ENCODE measurements at regions not wholly inside any gene's neighbourhood (a gene's known extent, or its start where the extent isn't known, plus 50 kb on each side); places are given as distances from the start of the nearest gene placed in this dataset.
A peak's percentile ranks its signal among the peaks of the same experiment; 100 is the strongest.

DNA sequence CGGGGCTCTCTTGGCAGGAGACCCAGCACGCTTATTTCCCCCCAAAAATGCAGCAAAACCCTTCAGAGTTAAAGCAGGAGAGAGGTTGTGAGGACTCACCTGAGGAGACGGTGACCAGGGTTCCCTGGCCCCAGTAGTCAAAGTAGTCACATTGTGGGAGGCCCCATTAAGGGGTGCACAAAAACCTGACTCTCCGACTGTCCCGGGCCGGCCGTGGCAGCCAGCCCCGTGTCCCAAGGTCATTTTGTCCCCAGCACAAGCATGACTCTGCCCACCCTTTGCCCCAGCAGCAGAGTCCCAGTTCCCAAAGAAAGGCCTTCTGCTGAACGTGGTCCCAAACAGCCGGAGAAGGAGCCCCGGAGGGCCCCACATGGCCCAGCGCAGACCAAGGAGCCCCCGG, 337.7 kb downstream of the TMEM121 start:
- H3K4me1 Mint-ChIP-seq (ENCODE audit: low read depth): peaks cover 43% of the 10 kb centered on the region
- no peaks in the 10 kb centered on the region for H3K36me3 Mint-ChIP-seq (ENCODE audit: low read depth)
- TF ChIP-seq, protein P1, sequence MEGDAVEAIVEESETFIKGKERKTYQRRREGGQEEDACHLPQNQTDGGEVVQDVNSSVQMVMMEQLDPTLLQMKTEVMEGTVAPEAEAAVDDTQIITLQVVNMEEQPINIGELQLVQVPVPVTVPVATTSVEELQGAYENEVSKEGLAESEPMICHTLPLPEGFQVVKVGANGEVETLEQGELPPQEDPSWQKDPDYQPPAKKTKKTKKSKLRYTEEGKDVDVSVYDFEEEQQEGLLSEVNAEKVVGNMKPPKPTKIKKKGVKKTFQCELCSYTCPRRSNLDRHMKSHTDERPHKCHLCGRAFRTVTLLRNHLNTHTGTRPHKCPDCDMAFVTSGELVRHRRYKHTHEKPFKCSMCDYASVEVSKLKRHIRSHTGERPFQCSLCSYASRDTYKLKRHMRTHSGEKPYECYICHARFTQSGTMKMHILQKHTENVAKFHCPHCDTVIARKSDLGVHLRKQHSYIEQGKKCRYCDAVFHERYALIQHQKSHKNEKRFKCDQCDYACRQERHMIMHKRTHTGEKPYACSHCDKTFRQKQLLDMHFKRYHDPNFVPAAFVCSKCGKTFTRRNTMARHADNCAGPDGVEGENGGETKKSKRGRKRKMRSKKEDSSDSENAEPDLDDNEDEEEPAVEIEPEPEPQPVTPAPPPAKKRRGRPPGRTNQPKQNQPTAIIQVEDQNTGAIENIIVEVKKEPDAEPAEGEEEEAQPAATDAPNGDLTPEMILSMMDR (IDR thresholded peaks at IDR 0.05): no peak
- ChIA-PET CTCF (no interaction called here), POLR2A (no interaction called here)
- ATAC-seq (no peak), DNase-seq (no peak)
- no peaks in the 10 kb centered on the region for H3K27me3 Mint-ChIP-seq
- H3K27ac Mint-ChIP-seq: peak overlapping the region; percentile 69
- H3K4me3 Mint-ChIP-seq: no peak overlapping the region
- intact Hi-C loops (cut with micrococcal nuclease): no loop called here
- no peaks in the 10 kb centered on the region for H3K9me3 Mint-ChIP-seq

DNA sequence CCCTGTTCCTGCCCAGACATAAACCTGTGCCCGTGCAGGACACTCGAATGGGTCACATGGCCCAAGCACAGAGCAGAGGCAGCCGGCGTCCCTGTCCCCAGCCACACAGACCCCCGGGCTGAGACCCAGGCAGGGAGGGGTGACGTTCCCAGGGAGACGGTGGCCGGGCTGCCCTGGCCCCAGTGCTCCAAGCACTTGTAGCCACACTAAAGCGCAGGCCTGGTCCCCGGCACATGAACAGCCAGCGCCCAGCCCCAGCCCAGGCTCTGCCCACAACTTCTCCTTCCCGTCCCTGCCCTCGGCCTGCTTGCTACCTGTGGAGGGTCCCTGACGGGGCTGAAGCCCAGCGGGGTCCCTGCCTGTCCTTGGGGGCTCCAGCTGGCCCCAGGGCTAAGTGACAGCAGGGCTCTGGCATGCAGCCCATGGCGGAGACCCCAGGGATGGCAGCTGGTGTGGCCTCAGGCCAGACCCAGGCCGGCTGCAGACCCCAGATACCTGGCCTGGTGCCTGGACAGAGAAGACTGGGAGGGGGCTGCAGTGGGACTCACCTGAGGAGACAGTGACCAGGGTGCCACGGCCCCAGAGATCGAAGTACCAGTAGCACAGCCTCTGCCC, 338.4 kb downstream of the TMEM121 start:
- POLR2A ChIA-PET: no interaction called here
- no peak for ATAC-seq
- peaks cover 37% of the 10 kb centered on the region for H3K4me1 Mint-ChIP-seq (ENCODE audit: low read depth)
- intact Hi-C loops (cut with micrococcal nuclease): no loop called here
- CTCF ChIA-PET: no interaction called here
- no peaks in the 10 kb centered on the region for H3K9me3 Mint-ChIP-seq
- H3K27ac Mint-ChIP-seq: peak overlapping the region; percentile 46
- no peak overlapping the region for H3K4me3 Mint-ChIP-seq
- TF ChIP-seq, protein P1 (IDR thresholded peaks at IDR 0.05): no peak
- no peak for DNase-seq
- no peaks in the 10 kb centered on the region for H3K27me3 Mint-ChIP-seq
- H3K36me3 Mint-ChIP-seq (ENCODE audit: low read depth): no peaks in the 10 kb centered on the region

DNA sequence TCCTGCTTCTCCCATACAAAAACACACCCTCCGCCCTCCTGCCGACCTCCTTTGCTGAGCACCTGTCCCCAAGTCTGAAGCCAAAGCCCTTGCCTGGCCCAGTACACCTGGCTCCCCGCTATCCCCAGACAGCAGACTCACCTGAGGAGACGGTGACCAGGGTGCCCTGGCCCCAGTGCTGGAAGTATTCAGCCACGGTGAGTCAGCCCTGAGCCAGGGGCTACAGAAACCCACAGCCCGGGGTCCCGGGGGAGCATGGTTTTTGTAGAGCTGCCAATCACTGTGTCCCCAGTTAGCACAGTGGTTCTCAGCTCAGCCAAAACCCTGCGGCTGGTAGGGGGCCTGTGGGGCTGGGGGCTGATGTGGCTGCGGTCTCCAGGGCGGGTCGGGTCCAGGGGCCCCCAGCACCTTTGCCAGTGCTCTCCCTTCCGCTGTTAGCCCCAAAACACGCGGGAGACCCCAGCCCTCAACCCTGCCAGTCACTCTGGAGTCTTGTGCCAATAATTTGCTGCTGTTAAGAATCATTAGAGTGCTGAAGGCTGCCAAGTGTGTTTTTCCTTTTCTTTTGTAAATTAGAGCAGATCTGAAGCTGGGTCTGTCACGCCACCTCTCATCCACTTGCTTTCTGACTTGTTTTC, 339.0 kb downstream of the TMEM121 start:
- Mint-ChIP-seq H3K4me3 (no peak overlapping the region), H3K4me1 (ENCODE audit: low read depth) (peaks cover 32% of the 10 kb centered on the region), H3K9me3 (no peaks in the 10 kb centered on the region), H3K27ac (no peak overlapping the region), H3K27me3 (no peaks in the 10 kb centered on the region), H3K36me3 (ENCODE audit: low read depth) (no peaks in the 10 kb centered on the region)
- CTCF ChIA-PET: no interaction called here
- intact Hi-C loops (cut with micrococcal nuclease): no loop called here
- POLR2A ChIA-PET: no interaction called here
- ATAC-seq: no peak
- TF ChIP-seq, protein P1 (IDR thresholded peaks at IDR 0.05): no peak
- DNase-seq: no peak

DNA sequence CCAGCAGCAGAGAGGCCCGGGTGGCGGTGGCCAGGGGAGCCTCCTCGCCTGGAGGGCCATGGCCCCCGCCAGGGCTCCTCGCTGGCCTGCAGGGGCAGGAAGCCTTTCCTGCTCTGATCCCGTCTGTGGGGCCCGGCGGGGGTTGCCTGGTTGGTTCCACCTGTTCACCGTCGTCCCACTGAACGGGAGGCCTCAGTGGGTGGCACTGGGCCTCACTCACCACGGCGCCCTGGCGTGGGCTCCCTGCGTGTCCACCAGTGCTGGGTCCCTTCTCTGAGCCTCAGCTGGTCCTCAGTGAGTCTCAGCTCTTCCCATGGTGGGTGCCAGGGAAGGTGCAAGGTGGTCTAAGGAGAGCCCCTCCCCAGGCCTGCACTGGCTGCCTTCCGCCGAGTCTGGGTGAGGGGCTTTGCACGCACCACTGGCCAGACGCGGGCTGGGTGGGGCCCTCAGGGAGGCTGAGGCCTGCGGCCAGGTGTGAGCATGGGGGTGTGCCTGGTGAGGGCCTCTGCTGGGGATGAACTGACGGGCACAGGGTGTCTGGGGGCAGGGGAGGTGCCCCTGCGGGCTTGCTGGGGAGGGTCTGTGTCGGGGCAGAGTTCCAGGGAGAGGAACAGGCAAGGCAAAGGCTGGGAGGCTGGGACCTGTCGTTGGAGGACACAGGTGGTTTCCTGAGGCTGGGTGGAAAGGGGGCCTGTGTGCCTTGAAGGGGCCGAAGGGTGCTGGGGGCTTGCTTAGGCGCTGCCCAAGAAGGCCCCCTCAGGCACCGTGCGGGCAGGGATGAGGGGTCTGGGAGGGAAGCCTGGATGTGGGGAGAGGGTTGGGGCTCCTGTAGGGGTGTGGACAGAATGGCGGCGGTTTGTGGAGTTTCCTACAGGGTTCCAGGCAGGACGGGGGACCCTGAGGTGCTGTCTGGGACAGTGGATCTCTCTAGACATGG, 339.8 kb downstream of the TMEM121 start:
- ATAC-seq (no peak), DNase-seq (no peak)
- intact Hi-C loops (cut with micrococcal nuclease): no loop called here
- Mint-ChIP-seq H3K36me3 (ENCODE audit: low read depth) (no peaks in the 10 kb centered on the region), H3K27ac (no peak overlapping the region), H3K4me3 (no peak overlapping the region), H3K27me3 (no peaks in the 10 kb centered on the region), H3K4me1 (ENCODE audit: low read depth) (peaks cover 24% of the 10 kb centered on the region), H3K9me3 (no peaks in the 10 kb centered on the region)
- TF ChIP-seq, protein P1 (IDR thresholded peaks at IDR 0.05): no peak
- POLR2A ChIA-PET: no interaction called here
- CTCF ChIA-PET: no interaction called here

DNA sequence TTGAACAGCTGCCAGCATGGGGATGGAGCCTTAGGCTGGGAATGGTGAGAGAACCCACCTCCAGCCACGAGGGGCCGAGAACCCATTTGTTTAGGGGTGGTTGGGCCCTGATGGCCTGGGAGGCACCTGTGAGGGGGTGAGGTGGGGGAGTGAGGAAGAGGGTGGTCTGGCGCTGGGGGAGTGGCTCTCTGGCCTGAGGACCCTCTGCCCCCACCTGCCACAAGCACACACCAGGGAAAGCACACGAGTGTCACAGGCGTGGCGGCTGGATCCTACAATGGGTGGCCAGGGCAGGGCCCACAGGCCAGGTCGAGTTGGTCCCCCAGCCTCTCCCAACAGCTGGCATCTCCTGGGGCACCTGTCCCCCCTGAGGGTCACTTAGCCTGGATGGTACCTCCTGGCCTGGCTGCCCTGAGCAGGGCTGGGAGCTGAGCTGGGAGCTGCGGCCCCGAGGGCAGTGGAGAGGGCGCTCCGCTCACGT, 340.5 kb downstream of the TMEM121 start:
- CTCF ChIA-PET: no interaction called here
- Mint-ChIP-seq H3K9me3 (no peaks in the 10 kb centered on the region), H3K4me1 (ENCODE audit: low read depth) (peaks cover 18% of the 10 kb centered on the region), H3K4me3 (no peak overlapping the region), H3K36me3 (ENCODE audit: low read depth) (no peaks in the 10 kb centered on the region), H3K27ac (no peak overlapping the region), H3K27me3 (no peaks in the 10 kb centered on the region)
- TF ChIP-seq, protein P1 (IDR thresholded peaks at IDR 0.05): no peak
- DNase-seq: no peak
- intact Hi-C loops (cut with micrococcal nuclease): no loop called here
- ATAC-seq: no peak
- POLR2A ChIA-PET: no interaction called here
